DND-41 (cell line): ENCODE measurements at regions not wholly inside any gene's neighbourhood (a gene's known extent, or its start where the extent isn't known, plus 50 kb on each side); places are given as distances from the start of the nearest gene placed in this dataset.

Experiments used
- CTCF ChIP-seq: IDR thresholded peaks from 2 replicates; pipeline ENCODE4 v1.5.1; 2012; ENCODE audit warnings: borderline replicate concordance, low read length, moderate library complexity, mild to moderate bottlenecking; ENCODE audit not compliant: poor library complexity, severe bottlenecking; ENCODE audit errors: extremely low read depth
- EZH2 ChIP-seq: IDR thresholded peaks from 3 replicates; pipeline ENCODE4 v1.6.1; 2012; ENCODE audit warnings: borderline replicate concordance, low read depth, mild to moderate bottlenecking, moderate library complexity, low read length, inconsistent platforms; ENCODE audit not compliant: severe bottlenecking

DNA sequence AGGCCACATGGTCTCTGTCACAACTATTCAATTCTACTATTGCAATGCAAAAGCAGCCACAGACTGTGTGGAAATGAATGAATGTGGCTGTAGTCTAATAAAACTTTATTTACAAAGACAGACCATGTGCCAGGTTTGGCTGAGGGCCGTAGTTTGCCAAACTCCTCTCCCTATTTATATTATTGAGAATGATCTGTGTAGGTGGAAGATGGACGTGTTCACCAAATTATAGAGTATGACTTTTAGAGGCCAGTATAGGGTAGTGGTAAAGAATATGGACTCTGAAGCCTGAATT lies 125.7 kb upstream of the MYLIP start:
- TF ChIP-seq CTCF (no peak), EZH2 (no peak)
